Natural killer cell (primary cell): ENCODE measurements at regions not wholly inside any gene's neighbourhood (a gene's known extent, or its start where the extent isn't known, plus 50 kb on each side); places are given as distances from the start of the nearest gene placed in this dataset.

Experiments
- ATAC-seq, 3 donors: fragments of 150-1000 bp in 2 of 3; fragments of 200-7000 bp in 1 of 3; cut with Tn5 transposase; 1 replicate in 1 of 3; 2 replicates in 2 of 3; pipeline ENCODE4 v1.10.0; 2021; ENCODE audit warnings: mild to moderate bottlenecking in 2 of 3, moderate library complexity in 2 of 3
- DNase-seq, 2 donors: peaks; one replicate each; pipeline versions ENCODE4 v3.0.0 to v3.0.0-alpha.2; 2013 to 2021; ENCODE audit warnings: mixed read lengths in 1 of 2
- H3K27ac ChIP-seq: one replicate; pipeline ENCODE4 v1.5.1; 2013; ENCODE audit warnings: mild to moderate bottlenecking, low read length
- H3K27me3 ChIP-seq: one replicate; pipeline ENCODE4 v1.6.1; 2013; ENCODE audit warnings: low read length; ENCODE audit not compliant: control insufficient read depth, insufficient read depth
- H3K36me3 ChIP-seq: one replicate; pipeline ENCODE4 v1.6.1; 2013; ENCODE audit warnings: low read length; ENCODE audit not compliant: control insufficient read depth, insufficient read depth
- H3K4me1 ChIP-seq: one replicate; pipeline ENCODE4 v1.6.1; 2013; ENCODE audit warnings: low read length; ENCODE audit not compliant: control insufficient read depth, insufficient read depth
- H3K4me3 ChIP-seq: one replicate; pipeline ENCODE4 v1.5.1; 2013; ENCODE audit warnings: low read length
- H3K9me3 ChIP-seq: one replicate; pipeline ENCODE4 v1.6.1; 2013; ENCODE audit warnings: low read length; ENCODE audit not compliant: control insufficient read depth, insufficient read depth
- H3K27ac Mint-ChIP-seq, 2 donors: one replicate each; pipeline ENCODE4 v1.8.0; 2022; ENCODE audit warnings: mild to moderate bottlenecking in 2 of 2, mixed read lengths in 2 of 2, moderate library complexity in 1 of 2
- H3K27me3 Mint-ChIP-seq, 2 donors: one replicate each; pipeline ENCODE4 v1.8.0; 2022; ENCODE audit warnings: low read depth in 2 of 2, mixed read lengths in 2 of 2
- H3K36me3 Mint-ChIP-seq: one replicate; pipeline ENCODE4 v1.8.0; 2022; ENCODE audit warnings: mixed read lengths
- H3K4me1 Mint-ChIP-seq, 2 donors: one replicate each; pipeline ENCODE4 v1.8.0; 2022; ENCODE audit warnings: mixed read lengths in 2 of 2
- H3K4me3 Mint-ChIP-seq: one replicate; pipeline ENCODE4 v1.8.0; 2022; ENCODE audit warnings: mild to moderate bottlenecking, moderate library complexity, mixed read lengths
- H3K9me3 Mint-ChIP-seq, 2 donors: one replicate each; pipeline ENCODE4 v1.8.0; 2022; ENCODE audit warnings: mixed read lengths in 2 of 2
- WGBS: methylation state at CpG from one replicate; pipeline ENCODE4 v1.1.7; 2013; ENCODE audit warnings: missing lambda C conversion rate; ENCODE audit not compliant: insufficient coverage; 5-methylcytosine and 5-hydroxymethylcytosine counted together
- intact Hi-C: fragments of 100-400 bp; cut with micrococcal nuclease; formaldehyde crosslinking; loops from one replicate; pipeline ENCODE4 v1.14.2; 2022
- TF ChIP-seq, protein P1 (sequence below): fragments of 200-600 bp; IDR thresholded peaks from one replicate; pipeline ENCODE4 v1.8.0; 2022; ENCODE audit warnings: antibody characterized with exemption

DNA sequence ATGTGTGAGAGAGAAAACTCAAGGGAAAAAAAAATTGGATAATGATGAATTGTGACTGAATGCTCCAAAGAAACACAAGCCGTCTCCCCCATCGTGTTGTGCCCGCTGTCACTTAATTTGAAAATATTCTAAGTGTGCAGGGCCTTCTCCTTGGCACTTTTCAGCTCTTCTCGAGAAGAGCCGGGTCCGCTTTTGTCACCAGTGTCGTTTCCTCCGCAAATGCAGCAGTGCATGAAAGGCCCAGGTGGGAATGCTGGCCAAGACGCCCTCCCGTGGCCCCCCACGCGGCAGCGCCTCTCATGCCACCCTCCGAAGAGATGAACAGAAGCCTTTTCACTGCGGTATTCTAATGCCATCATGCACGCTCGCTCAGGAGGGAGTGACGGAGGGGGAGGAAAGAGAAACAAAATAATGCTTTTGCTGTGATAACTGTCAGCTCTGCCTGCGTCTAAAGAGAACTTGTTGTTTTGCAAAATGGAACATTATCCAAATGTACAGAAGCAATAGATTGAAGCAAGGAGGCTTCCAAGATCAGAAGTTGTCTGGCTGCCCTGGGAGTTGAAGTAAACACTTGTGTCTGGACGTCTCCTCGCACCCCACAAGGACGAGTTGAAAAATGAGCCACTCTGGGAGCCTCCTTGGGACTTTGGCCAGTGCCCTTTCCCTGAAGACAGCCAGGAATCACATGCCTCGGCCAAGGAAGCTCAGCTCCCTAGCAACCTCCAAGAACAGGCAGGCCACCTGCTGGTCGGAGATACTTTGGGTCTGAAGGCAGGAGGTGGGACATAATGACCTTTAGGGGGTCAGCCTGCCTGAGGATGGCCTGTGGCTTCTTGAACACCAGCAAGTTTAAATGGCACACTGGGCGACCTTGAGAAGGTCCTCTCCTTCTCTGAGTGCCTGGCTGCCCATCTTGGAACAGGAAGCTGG is 166.1 kb upstream of the ZC3H12A start:
- no peaks in the 10 kb centered on the region for H3K9me3 Mint-ChIP-seq
- Histone ChIP-seq H3K4me3 (no peak overlapping the region), H3K27ac (no peak overlapping the region), H3K36me3 (no peaks in the 10 kb centered on the region), H3K4me1 (no peaks in the 10 kb centered on the region), H3K9me3 (no peaks in the 10 kb centered on the region), H3K27me3 (no peaks in the 10 kb centered on the region)
- DNase-seq: no peak
- H3K36me3 Mint-ChIP-seq: no peaks in the 10 kb centered on the region
- no peaks in the 10 kb centered on the region for H3K4me1 Mint-ChIP-seq
- H3K27ac Mint-ChIP-seq: no peak overlapping the region
- no peak overlapping the region for H3K4me3 Mint-ChIP-seq
- TF ChIP-seq, protein P1, sequence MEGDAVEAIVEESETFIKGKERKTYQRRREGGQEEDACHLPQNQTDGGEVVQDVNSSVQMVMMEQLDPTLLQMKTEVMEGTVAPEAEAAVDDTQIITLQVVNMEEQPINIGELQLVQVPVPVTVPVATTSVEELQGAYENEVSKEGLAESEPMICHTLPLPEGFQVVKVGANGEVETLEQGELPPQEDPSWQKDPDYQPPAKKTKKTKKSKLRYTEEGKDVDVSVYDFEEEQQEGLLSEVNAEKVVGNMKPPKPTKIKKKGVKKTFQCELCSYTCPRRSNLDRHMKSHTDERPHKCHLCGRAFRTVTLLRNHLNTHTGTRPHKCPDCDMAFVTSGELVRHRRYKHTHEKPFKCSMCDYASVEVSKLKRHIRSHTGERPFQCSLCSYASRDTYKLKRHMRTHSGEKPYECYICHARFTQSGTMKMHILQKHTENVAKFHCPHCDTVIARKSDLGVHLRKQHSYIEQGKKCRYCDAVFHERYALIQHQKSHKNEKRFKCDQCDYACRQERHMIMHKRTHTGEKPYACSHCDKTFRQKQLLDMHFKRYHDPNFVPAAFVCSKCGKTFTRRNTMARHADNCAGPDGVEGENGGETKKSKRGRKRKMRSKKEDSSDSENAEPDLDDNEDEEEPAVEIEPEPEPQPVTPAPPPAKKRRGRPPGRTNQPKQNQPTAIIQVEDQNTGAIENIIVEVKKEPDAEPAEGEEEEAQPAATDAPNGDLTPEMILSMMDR: no peak
- ATAC-seq: no peak
- intact Hi-C loops: no loop called here
- peaks cover 15 to 17% of the 10 kb centered on the region in 2 donors for H3K27me3 Mint-ChIP-seq
- 81% methylated on average over 25 of the region's 25 CpGs for WGBS

GRCh38 chr1:37309574-37309973 is 164.8 kb upstream of the ZC3H12A start:
- H3K4me3 ChIP-seq: no peak overlapping the region
- no peaks in the 10 kb centered on the region for H3K27me3 ChIP-seq
- TF ChIP-seq, protein P1: no peak
- H3K9me3 ChIP-seq: no peaks in the 10 kb centered on the region
- Mint-ChIP-seq H3K27ac (no peak overlapping the region), H3K4me1 (no peaks in the 10 kb centered on the region), H3K4me3 (no peak overlapping the region), H3K36me3 (no peaks in the 10 kb centered on the region), H3K9me3 (no peaks in the 10 kb centered on the region), H3K27me3 (peaks cover 25 to 28% of the 10 kb centered on the region in 2 donors)
- no peak overlapping the region for H3K27ac ChIP-seq
- no peaks in the 10 kb centered on the region for H3K36me3 ChIP-seq
- DNase-seq (no peak), ATAC-seq (no peak)
- no peaks in the 10 kb centered on the region for H3K4me1 ChIP-seq
- intact Hi-C loops: no loop called here
- WGBS: 94% methylated on average over 3 of the region's 3 CpGs

- DNase-seq: no peak
Observed at GRCh38 chr1:37310064-37310463, 164.3 kb upstream of the ZC3H12A start.

More at GRCh38 chr1:37310064-37310463, 164.3 kb upstream of the ZC3H12A start:
- Mint-ChIP-seq H3K27me3 (peaks cover 28 to 33% of the 10 kb centered on the region in 2 donors), H3K4me3 (no peak overlapping the region), H3K9me3 (no peaks in the 10 kb centered on the region), H3K4me1 (no peaks in the 10 kb centered on the region), H3K27ac (no peak overlapping the region), H3K36me3 (no peaks in the 10 kb centered on the region)
- H3K36me3 ChIP-seq: no peaks in the 10 kb centered on the region
- H3K27me3 ChIP-seq: no peaks in the 10 kb centered on the region
- intact Hi-C loops: no loop called here
- no peak overlapping the region for H3K27ac ChIP-seq
- TF ChIP-seq, protein P1: no peak
- 85% methylated on average over 11 of the region's 13 CpGs for WGBS
- ATAC-seq: no peak
- no peaks in the 10 kb centered on the region for H3K4me1 ChIP-seq
- H3K9me3 ChIP-seq: no peaks in the 10 kb centered on the region
- H3K4me3 ChIP-seq: no peak overlapping the region
